ENCODE measurements at regions not wholly inside any gene's neighbourhood (a gene's known extent, or its start where the extent isn't known, plus 50 kb on each side); places are given as distances from the start of the nearest gene placed in this dataset.
"Not testable (repeated sequence)": the region's sequence is repeated elsewhere in the genome, so short reads cannot be mapped to it uniquely, and the experiment has no call there.

DNA sequence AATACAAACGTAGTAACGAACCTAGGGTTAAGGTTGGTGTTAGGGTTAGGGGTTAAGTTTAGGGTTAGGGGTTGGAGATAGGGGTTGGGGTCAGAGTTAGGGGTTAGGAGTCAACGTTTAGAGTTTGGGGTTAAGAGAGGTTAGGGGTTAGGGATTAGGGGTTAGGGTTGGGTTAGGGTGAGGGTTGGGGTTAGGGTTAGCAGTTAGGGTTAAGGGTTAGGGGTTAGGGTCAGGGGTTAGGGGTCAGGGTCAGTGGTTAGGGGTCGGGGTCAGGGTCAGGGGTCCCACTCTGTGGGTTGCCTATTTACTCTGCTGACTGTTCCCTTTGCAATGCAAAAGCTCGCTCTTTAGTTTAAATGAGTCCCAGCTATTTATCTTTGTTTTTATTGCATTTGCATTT is 275.5 kb downstream of the CCDC74A start:
- H3K4me1 Mint-ChIP-seq (ENCODE audit: low read depth); H3K36me3 Mint-ChIP-seq; POLR2A ChIA-PET; H3K4me3 Mint-ChIP-seq; DNase-seq; H3K9me3 Mint-ChIP-seq; H3K27ac Mint-ChIP-seq; CTCF ChIA-PET: not testable (repeated sequence)
- intact Hi-C loops (cut with micrococcal nuclease): loop anchor here (2.0 to 10.0 kb wide), 2 partner anchors 128 to 388 kb away; no protein-coding TSS in a partner anchor
- H3K27me3 Mint-ChIP-seq: peaks cover 13% of the 10 kb centered on the region

DNA sequence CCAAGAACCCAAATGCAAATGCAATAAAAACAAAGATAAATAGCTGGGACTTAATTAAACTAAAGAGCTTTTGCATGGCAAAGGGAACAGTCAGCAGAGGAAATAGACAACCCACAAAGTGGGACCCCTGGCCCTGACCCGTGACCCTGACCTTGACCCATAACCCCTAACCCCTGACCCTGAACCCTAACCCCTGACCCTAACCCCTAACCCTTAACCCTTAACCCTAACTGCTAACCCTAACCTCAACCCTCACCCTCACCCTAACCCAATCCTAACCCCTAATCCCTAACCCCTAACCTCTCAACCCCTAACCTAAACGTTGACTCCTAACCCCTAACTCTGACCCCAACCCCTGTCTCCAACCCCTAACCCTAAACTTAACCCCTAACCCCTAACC is 284.9 kb downstream of the CCDC74A start:
- POLR2A ChIA-PET; H3K4me1 Mint-ChIP-seq (ENCODE audit: low read depth); H3K27me3 Mint-ChIP-seq: not testable (repeated sequence)

DNA sequence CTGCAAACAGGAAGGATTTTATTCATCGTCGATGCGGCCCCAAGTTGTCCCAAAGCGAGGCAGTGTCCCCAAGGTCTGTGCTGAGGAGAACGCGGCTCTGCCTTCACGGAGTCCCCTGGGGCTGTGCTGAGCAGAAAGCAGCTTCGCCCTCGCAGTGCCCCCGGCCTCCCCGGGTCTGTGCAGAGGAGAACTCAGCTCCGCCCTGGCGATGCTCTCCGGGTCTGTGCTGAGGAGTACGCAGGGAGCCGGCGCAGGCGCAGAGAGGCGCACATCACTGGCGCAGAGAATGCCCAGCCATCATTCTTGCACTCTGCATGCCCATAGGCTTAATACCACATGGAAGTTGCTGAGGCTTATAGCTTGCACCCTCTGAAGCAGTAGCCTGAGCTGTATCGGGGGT is 285.7 kb downstream of the CCDC74A start:
- DNase-seq; CTCF ChIA-PET; H3K27ac Mint-ChIP-seq; H3K9me3 Mint-ChIP-seq; POLR2A ChIA-PET; H3K36me3 Mint-ChIP-seq; intact Hi-C loops (cut with micrococcal nuclease); H3K4me1 Mint-ChIP-seq (ENCODE audit: low read depth); H3K27me3 Mint-ChIP-seq; H3K4me3 Mint-ChIP-seq: not testable (repeated sequence)

More for the DNA sequence above, 284.9 kb downstream of the CCDC74A start:
- H3K9me3 Mint-ChIP-seq; CTCF ChIA-PET; DNase-seq; H3K36me3 Mint-ChIP-seq; H3K27ac Mint-ChIP-seq; intact Hi-C loops (cut with micrococcal nuclease); H3K4me3 Mint-ChIP-seq: not testable (repeated sequence)

DNA sequence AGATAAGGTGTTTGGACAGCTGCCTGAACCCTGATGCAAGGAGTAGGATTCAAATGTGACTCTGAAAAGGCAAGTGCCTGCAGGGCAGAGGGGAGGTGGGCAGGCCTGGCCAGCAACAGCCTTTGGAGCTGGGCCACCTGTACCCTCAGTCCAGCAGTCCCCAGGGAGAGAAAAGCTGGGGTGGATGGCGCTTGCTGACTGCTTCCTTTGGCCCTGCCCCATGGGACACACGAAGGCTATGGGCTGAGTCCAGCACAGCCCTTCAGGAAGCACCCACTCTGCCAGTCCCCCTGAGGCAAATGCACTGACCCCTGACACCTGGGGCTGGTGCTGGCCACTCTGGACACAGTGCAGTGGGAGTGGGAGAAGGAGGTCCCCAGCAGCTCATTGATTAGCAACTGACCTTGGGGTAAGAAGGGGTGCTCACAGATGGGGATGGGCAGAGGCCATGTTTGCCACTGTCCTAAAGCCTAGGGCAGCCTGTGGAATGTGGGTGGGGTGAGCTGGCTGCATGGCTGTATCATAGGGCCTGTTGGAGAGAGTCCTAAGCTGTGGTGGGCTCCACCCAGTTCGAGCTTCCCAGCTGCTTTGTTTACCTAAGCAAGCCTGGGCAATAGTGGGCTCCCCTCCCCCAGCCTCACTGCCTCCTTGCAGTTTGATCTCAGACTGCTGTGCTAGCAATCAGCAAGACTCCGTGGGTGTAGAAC is 290.7 kb downstream of the CCDC74A start:
- H3K4me1 Mint-ChIP-seq (ENCODE audit: low read depth); H3K36me3 Mint-ChIP-seq; H3K9me3 Mint-ChIP-seq; DNase-seq; H3K27ac Mint-ChIP-seq; H3K27me3 Mint-ChIP-seq; POLR2A ChIA-PET; intact Hi-C loops (cut with micrococcal nuclease); H3K4me3 Mint-ChIP-seq; CTCF ChIA-PET: not testable (repeated sequence)

DNA sequence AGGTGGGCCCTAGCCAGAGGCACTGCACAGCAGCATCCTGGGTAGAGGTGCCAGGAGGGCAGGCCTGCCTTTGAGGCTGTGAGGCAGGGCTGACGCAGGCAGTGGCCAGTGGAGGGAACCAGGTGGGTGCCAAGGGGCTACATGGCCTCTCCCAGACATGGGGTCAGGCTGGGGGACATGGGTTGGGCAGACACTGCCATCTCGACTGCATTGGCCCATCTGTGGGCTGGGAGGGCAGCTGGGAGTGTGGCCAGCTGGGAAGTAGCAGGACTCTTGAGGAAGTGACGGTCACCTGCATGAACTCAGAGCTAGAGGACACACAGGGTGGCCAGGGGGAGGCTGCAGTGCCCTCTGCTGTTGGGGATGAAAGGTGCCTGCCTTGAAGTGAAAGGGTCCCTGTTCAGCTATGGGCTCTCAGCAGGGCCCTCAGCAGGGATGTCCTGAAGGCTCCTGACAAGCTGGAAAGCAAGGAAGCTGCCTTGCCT is 294.6 kb downstream of the CCDC74A start:
- H3K4me3 Mint-ChIP-seq; H3K27ac Mint-ChIP-seq; POLR2A ChIA-PET; H3K4me1 Mint-ChIP-seq (ENCODE audit: low read depth); CTCF ChIA-PET; H3K36me3 Mint-ChIP-seq; DNase-seq; intact Hi-C loops (cut with micrococcal nuclease); H3K9me3 Mint-ChIP-seq; H3K27me3 Mint-ChIP-seq: not testable (repeated sequence)

DNA sequence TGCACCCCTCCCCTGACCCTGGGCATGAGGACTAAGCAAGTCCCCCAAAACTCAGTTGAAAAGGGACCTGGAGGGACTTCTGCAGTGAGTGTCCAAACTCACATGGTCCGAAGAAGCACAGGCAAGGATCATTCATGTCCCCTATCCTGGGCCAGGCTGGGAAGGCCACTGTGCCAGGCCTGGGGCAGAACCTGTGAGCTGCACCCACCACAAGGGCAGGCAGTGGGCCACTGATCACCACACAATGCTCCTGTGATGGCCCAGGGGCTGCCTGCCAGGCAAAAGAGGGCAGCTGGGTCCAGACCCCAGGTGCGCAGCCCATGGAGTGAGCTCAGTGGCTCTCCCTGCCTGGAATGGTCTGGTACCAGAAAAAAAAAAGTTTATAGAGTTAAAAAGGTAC is 295.4 kb downstream of the CCDC74A start:
- H3K27me3 Mint-ChIP-seq; intact Hi-C loops (cut with micrococcal nuclease); H3K27ac Mint-ChIP-seq; DNase-seq; H3K36me3 Mint-ChIP-seq; POLR2A ChIA-PET; H3K9me3 Mint-ChIP-seq; CTCF ChIA-PET; H3K4me3 Mint-ChIP-seq; H3K4me1 Mint-ChIP-seq (ENCODE audit: low read depth): not testable (repeated sequence)

DNA sequence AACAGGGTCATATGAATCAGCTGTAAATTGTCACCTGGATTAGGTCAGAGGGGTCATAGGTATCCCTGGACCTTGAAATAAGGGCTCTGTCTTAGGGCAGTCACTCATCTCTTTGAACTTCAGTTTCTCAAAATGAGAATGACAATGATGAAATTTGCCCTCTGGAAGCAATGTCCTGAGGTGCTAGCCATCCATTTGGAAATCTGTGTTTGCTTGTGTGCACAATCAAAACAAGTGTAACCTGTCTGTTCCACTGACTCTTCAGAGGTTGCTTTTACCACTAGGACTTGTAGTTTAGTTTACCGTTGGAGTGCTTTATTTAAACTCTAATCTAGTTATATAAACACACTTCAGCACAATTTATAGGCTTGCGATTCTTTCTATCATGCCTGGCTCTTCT is 297.3 kb downstream of the CCDC74A start:
- H3K9me3 Mint-ChIP-seq; intact Hi-C loops (cut with micrococcal nuclease); CTCF ChIA-PET; H3K4me3 Mint-ChIP-seq; H3K36me3 Mint-ChIP-seq; DNase-seq; H3K27me3 Mint-ChIP-seq; H3K27ac Mint-ChIP-seq; POLR2A ChIA-PET; H3K4me1 Mint-ChIP-seq (ENCODE audit: low read depth): not testable (repeated sequence)

DNA sequence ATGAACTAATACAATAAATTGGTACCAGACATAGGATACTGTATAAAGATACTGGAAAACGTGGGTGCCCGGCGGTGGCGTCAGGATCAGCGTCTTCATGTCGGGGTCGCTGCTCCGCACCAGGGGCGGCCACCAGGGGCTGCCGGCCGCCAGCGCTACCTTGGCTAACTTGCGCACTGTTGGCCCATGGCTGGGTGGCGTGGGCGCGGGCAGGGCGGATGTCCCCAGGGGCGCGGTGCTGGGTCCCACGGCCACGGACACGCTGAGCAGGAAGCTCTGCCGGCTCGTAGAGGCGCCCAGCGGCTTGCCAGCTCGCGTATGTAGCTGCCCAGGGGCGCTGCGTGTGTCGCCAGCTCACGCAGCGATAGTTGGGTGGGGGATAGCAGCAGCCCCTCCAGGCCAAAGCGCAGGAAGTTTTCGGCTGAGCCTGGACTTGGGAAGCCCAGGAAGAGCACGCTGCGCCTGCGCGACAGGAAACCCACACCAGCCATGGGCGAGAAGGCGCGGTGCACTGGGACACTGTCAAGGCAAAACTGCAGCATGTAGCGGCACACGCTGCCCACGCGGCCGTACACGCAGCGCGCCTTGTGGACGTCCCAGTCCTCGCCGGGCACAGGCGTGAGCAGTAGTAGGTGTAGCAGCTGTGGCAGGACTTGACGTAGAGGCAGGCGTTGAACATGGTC is 299.9 kb downstream of the CCDC74A start:
- peaks cover 5% of the 10 kb centered on the region for H3K27me3 Mint-ChIP-seq
- H3K9me3 Mint-ChIP-seq: no peaks in the 10 kb centered on the region
- no peak overlapping the region for H3K27ac Mint-ChIP-seq
- no peaks in the 10 kb centered on the region for H3K36me3 Mint-ChIP-seq
- CTCF ChIA-PET: no interaction called here
- no peak overlapping the region for H3K4me3 Mint-ChIP-seq
- POLR2A ChIA-PET: no interaction called here
- intact Hi-C loops (cut with micrococcal nuclease): no loop called here
- no peak for DNase-seq
- no peaks in the 10 kb centered on the region for H3K4me1 Mint-ChIP-seq (ENCODE audit: low read depth)

DNA sequence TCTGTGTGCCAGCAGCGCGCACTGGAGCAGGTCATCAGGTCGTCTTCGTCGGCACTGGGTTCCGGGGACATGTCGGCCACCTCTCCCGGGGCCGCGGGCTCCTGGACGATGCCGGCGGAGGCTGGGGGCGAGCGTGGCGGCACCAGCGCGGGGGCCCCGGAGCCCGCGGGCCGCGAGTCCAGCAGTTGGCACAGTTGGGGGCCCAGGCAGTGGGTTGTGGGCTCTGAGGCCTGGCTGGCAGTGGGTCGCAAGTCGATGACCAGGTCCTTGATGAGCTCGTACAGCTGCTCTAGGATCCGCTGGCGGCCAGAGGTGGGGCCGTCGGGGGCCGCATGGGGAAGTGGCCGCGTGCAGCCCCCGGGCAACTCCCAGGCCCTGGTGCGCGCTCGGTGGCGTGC is 300.5 kb downstream of the CCDC74A start:
- Mint-ChIP-seq H3K4me1 (ENCODE audit: low read depth) (no peaks in the 10 kb centered on the region), H3K36me3 (no peaks in the 10 kb centered on the region), H3K27me3 (peaks cover 5% of the 10 kb centered on the region), H3K4me3 (no peak overlapping the region), H3K27ac (no peak overlapping the region), H3K9me3 (no peaks in the 10 kb centered on the region)
- ChIA-PET CTCF (no interaction called here), POLR2A (no interaction called here)
- DNase-seq: no peak
- intact Hi-C loops (cut with micrococcal nuclease): no loop called here

DNA sequence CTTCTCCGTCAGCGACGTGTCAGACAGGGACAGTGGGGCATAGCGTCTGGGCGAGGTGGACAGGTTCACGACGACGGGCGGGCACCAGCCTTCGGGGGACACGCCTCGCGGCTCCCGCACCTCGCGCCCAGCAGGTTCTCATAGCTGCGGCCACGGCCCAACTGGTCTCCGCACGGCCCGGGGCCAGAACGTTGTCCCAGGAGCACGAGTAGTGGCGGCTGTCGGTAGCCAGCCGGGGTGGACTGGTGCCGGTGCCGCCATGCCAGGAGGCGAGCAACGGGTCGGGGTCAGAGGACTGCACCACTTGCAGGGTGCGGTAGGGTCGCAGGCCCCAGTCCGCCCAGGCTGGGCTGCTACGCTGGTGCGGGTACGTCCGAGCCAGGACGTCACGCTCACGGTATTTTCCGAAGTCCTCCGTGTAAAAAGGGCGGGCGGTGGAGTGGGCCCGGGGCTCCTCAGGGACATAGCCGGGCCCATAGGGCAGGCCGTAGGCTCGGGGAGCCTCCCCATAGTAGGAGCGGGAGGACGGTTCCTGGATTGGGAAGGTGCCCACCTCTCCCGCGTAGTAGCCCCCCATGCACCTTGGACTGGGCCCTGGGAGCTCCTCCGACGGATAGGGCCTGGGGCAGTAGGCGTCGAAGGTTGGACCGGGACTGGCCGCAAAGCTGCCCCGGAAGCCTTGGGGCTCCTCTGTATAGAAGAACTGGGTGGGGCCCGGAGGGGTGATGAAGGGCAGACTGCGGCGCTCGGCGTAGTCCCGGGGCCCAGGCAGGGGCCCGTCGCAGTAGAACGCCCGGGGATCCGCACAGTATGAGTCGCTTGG is 301.2 kb downstream of the CCDC74A start:
- H3K36me3 Mint-ChIP-seq; H3K4me3 Mint-ChIP-seq; H3K9me3 Mint-ChIP-seq; DNase-seq; intact Hi-C loops (cut with micrococcal nuclease); H3K4me1 Mint-ChIP-seq (ENCODE audit: low read depth); H3K27ac Mint-ChIP-seq; CTCF ChIA-PET; POLR2A ChIA-PET; H3K27me3 Mint-ChIP-seq: not testable (repeated sequence)

DNA sequence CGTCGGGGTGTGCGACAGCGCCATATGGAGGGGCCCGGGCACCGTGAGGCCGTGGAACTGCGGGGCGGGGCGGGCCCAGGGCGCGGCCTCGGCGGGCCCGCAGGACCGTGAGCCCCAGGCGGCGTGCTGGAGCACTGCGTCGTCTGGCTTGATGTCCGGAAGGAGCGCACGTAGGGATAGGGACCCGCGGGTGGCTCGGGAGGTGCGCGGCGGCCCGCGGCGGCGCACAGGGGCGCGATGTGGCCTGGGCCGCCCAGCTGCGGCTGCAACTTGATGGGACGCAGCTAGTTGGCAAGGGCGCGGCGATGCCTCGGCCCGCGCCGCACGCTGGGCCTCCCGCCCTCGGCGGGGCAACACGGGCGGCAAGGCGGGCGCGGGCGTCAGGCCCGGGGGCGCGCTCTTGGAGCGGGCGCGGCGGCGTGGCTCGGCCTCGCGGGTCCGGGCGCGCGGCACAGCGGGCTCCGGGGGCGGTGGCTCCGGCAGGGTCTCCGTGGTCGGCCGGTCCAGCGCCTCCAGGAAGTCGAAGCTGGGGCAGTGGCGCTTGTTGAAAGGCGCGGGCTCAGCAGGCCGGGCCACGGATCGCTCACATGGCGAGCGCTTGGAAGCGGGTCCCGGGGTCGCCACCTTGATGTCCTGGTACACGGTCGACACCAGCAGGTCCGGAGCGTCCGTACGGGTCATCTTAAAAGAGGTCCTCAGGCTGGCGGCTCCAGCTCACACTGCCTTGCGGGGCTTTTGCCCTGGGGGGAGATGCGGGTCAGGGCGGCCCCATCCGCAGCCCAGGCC is 302.0 kb downstream of the CCDC74A start:
- H3K27me3 Mint-ChIP-seq; H3K27ac Mint-ChIP-seq; POLR2A ChIA-PET; intact Hi-C loops (cut with micrococcal nuclease); CTCF ChIA-PET; DNase-seq; H3K4me1 Mint-ChIP-seq (ENCODE audit: low read depth); H3K4me3 Mint-ChIP-seq; H3K9me3 Mint-ChIP-seq; H3K36me3 Mint-ChIP-seq: not testable (repeated sequence)

DNA sequence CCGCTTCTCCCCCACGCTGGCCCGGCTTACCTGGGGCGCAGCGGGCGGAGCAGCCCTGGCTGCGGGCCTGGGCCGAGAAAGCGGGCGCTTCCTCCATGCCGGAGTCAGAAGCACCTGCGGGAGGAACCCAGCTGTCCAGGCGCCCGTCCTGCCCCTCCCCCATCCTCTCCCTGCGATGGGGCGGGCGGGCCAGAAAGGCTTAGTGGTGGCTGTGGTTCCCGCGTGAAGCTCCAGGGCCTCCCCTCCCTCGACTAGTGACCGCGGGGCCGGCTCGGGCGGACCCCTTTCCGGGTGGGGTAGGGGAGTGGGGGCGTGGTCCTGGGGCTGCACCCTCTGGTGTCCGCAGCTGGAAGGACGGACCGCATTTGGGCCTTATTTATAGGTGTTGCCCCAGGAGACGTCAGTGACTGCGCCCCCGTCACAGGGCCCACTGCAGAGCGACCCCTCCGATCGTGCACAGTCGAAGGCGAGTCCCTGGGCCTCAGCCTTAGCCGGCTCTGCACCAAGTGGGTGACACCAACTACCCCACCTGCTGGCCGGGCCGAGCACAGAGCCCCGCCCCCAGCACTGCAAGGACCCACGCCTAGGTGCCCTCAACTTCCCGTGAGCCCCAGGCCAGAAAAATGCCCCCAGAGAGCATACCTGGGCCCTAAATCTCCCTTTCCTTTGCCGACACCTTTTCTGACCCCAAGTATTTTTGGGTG is 302.7 kb downstream of the CCDC74A start:
- intact Hi-C loops (cut with micrococcal nuclease); H3K9me3 Mint-ChIP-seq; H3K27ac Mint-ChIP-seq; DNase-seq; H3K4me1 Mint-ChIP-seq (ENCODE audit: low read depth); H3K36me3 Mint-ChIP-seq; POLR2A ChIA-PET; H3K27me3 Mint-ChIP-seq; H3K4me3 Mint-ChIP-seq: not testable (repeated sequence)
- CTCF ChIA-PET: interaction anchor here (1.8 kb wide), 1 partner anchor 29 kb away, joined by 5 read pairs; no protein-coding TSS in a partner anchor

All from activated CD4-positive, alpha-beta memory T cell treated with anti-CD3 and anti-CD28 coated beads for 36 hours (primary cell).